Chondrocyte (in vitro differentiated cells): ENCODE measurements at regions not wholly inside any gene's neighbourhood (a gene's known extent, or its start where the extent isn't known, plus 50 kb on each side); places are given as distances from the start of the nearest gene placed in this dataset.

ENCODE experiments used
- DNase-seq: peaks from one replicate; pipeline ENCODE4 v3.0.0; 2021; ENCODE audit warnings: mixed read lengths, low spot score
- H3K27ac Mint-ChIP-seq: one replicate; pipeline ENCODE4 v1.8.0; 2021; ENCODE audit warnings: mild to moderate bottlenecking, moderate library complexity, mixed read lengths; ENCODE audit not compliant: unreplicated experiment
- H3K27me3 Mint-ChIP-seq: 2 replicates; pipeline ENCODE4 v1.8.0; 2021; ENCODE audit warnings: low read depth, mixed read lengths
- H3K36me3 Mint-ChIP-seq: 2 replicates; pipeline ENCODE4 v1.8.0; 2021; ENCODE audit warnings: low read depth, mixed read lengths
- H3K4me1 Mint-ChIP-seq: 2 replicates; pipeline ENCODE4 v1.8.0; 2021; ENCODE audit warnings: low read depth, mild to moderate bottlenecking, mixed read lengths
- H3K4me3 Mint-ChIP-seq: one replicate; pipeline ENCODE4 v1.8.0; 2021; ENCODE audit warnings: mild to moderate bottlenecking, moderate library complexity, mixed read lengths; ENCODE audit not compliant: unreplicated experiment
- H3K9me3 Mint-ChIP-seq: 2 replicates; pipeline ENCODE4 v1.8.0; 2021; ENCODE audit warnings: low read depth, mixed read lengths
- CTCF ChIP-seq: fragments of 200-600 bp; sonication (generic); IDR thresholded peaks from 2 replicates; pipeline ENCODE4 v1.5.0; 2021; ENCODE audit warnings: antibody characterized with exemption, mild to moderate bottlenecking, moderate library complexity

- no peaks in the 10 kb centered on the region for H3K36me3 Mint-ChIP-seq
- TF ChIP-seq CTCF = peak; percentile 98
- no peaks in the 10 kb centered on the region for H3K27me3 Mint-ChIP-seq
- no peaks in the 10 kb centered on the region for H3K9me3 Mint-ChIP-seq
- no peak for DNase-seq
- no peak overlapping the region for H3K4me3 Mint-ChIP-seq
- peaks cover 24% of the 10 kb centered on the region for H3K4me1 Mint-ChIP-seq
- H3K27ac Mint-ChIP-seq = peak overlapping the region; percentile 94
These were observed 216.9 kb downstream of the IGSF11 start for GRCh38 chr3:118817748-118818165.

- TF ChIP-seq CTCF = no peak
- Mint-ChIP-seq H3K4me3 (no peak overlapping the region), H3K4me1 (peaks cover 24% of the 10 kb centered on the region), H3K36me3 (no peaks in the 10 kb centered on the region), H3K27me3 (no peaks in the 10 kb centered on the region), H3K9me3 (no peaks in the 10 kb centered on the region), H3K27ac (peak overlapping the region; percentile 94)
- no peak for DNase-seq
These were observed 216.3 kb downstream of the IGSF11 start for GRCh38 chr3:118818386-118818785.

GRCh38 chr3:118823626-118824025 is 211.0 kb downstream of the IGSF11 start:
- no peaks in the 10 kb centered on the region for H3K9me3 Mint-ChIP-seq
- no peak for TF ChIP-seq CTCF
- no peak overlapping the region for H3K4me3 Mint-ChIP-seq
- peaks cover 15% of the 10 kb centered on the region for H3K4me1 Mint-ChIP-seq
- no peak for DNase-seq
- H3K27me3 Mint-ChIP-seq = peaks cover 7% of the 10 kb centered on the region
- H3K36me3 Mint-ChIP-seq = no peaks in the 10 kb centered on the region
- no peak overlapping the region for H3K27ac Mint-ChIP-seq

GRCh38 chr3:118827446-118827845 is 207.2 kb downstream of the IGSF11 start:
- Mint-ChIP-seq H3K9me3 (no peaks in the 10 kb centered on the region), H3K36me3 (no peaks in the 10 kb centered on the region), H3K4me3 (no peak overlapping the region), H3K27ac (peak overlapping the region; percentile 89), H3K27me3 (peaks cover 7% of the 10 kb centered on the region), H3K4me1 (peaks cover 14% of the 10 kb centered on the region)
- no peak for TF ChIP-seq CTCF
- DNase-seq = no peak

- Mint-ChIP-seq H3K36me3 (no peaks in the 10 kb centered on the region), H3K4me1 (peaks cover 14% of the 10 kb centered on the region), H3K4me3 (no peak overlapping the region), H3K27me3 (peaks cover 7% of the 10 kb centered on the region), H3K27ac (no peak overlapping the region), H3K9me3 (no peaks in the 10 kb centered on the region)
- TF ChIP-seq CTCF = no peak
- DNase-seq = no peak
These were observed 206.3 kb downstream of the IGSF11 start for GRCh38 chr3:118828351-118828750.
